BLaER1 treated with 17β-estradiol and CSF1 and Interleukin-3, amounts not matched to agents 10 nM and 100 nM (cell line): ENCODE measurements at regions not wholly inside any gene's neighbourhood (a gene's known extent, or its start where the extent isn't known, plus 50 kb on each side); places are given as distances from the start of the nearest gene placed in this dataset.
A peak's percentile ranks its signal among the peaks of the same experiment; 100 is the strongest.

ENCODE experiments used
- H3K27ac ChIP-seq, 11 experiments: shearing (Covaris generic); formaldehyde crosslinking; 2 replicates each; pipeline ENCODE4 v1.8.1; 2022
- H3K27me3 ChIP-seq, 11 experiments: shearing (Covaris generic); formaldehyde crosslinking; 2 replicates each; pipeline ENCODE4 v1.8.1; 2022
- H3K36me3 ChIP-seq, 11 experiments: shearing (Covaris generic); formaldehyde crosslinking; 2 replicates each; pipeline ENCODE4 v1.8.1; 2022
- H3K4me1 ChIP-seq, 10 experiments: shearing (Covaris generic); formaldehyde crosslinking; 2 replicates each; pipeline ENCODE4 v1.8.1; 2022
- H3K4me2 ChIP-seq, 11 experiments: shearing (Covaris generic); formaldehyde crosslinking; 2 replicates each; pipeline ENCODE4 v1.8.1; 2022
- H3K4me3 ChIP-seq, 10 experiments: shearing (Covaris generic); formaldehyde crosslinking; 2 replicates each; pipeline ENCODE4 v1.8.1; 2022
- H3K9ac ChIP-seq, 11 experiments: shearing (Covaris generic); formaldehyde crosslinking; 2 replicates each; pipeline ENCODE4 v1.8.1; 2022
- H3K9me3 ChIP-seq, 11 experiments: shearing (Covaris generic); formaldehyde crosslinking; replicated peaks in 1 of 11; 2 replicates each; pipeline ENCODE4 v1.8.1; 2022
- H4K20me1 ChIP-seq, 11 experiments: shearing (Covaris generic); formaldehyde crosslinking; 2 replicates each; pipeline ENCODE4 v1.8.1; 2022
- Cebpa-rat ChIP-seq, 11 experiments: shearing (Covaris generic); IDR thresholded peaks; 2 replicates each; pipeline ENCODE4 v1.8.1; 2022

GRCh38 chr2:224210286-224211180, 171.4 kb upstream of the SERPINE2 start:
- TF ChIP-seq Cebpa-rat (IDR thresholded peaks at IDR 0.05) = no peak
- peak overlapping the region in 8 of 11 experiments; percentile 41 to 65 (median 50); a peak in 13 of 22 replicates for H3K27ac ChIP-seq
- H3K4me3 ChIP-seq = no peak overlapping the region; a peak in 1 of 20 replicates
- no peaks in the 10 kb centered on the region for H3K27me3 ChIP-seq
- no peaks in the 10 kb centered on the region for H3K36me3 ChIP-seq
- no peaks in the 10 kb centered on the region for H4K20me1 ChIP-seq
- H3K4me2 ChIP-seq = peak overlapping the region; percentile 31 to 69 (median 57)
- H3K9me3 ChIP-seq = no peaks in the 10 kb centered on the region
- H3K4me1 ChIP-seq = peaks cover 22 to 37% (median 28%) of the 10 kb centered on the region in 10 experiments
- no peak overlapping the region for H3K9ac ChIP-seq

- TF ChIP-seq Cebpa-rat (IDR thresholded peaks at IDR 0.05) = no peak
- H3K9ac ChIP-seq = no peak overlapping the region
- H3K4me2 ChIP-seq = peak overlapping the region; percentile 31 to 69 (median 57); a peak in 21 of 22 replicates
- no peaks in the 10 kb centered on the region for H3K36me3 ChIP-seq
- H3K27ac ChIP-seq = peak overlapping the region in 3 of 11 experiments; percentile 12 to 38 (median 27); a peak in 2 of 22 replicates
- no peak overlapping the region for H3K4me3 ChIP-seq
- H3K27me3 ChIP-seq = no peaks in the 10 kb centered on the region
- no peaks in the 10 kb centered on the region for H3K9me3 ChIP-seq
- H4K20me1 ChIP-seq = no peaks in the 10 kb centered on the region
- peaks cover 22 to 37% (median 28%) of the 10 kb centered on the region in 10 experiments for H3K4me1 ChIP-seq
Observed at GRCh38 chr2:224209555-224210285, 170.6 kb upstream of the SERPINE2 start.

- Histone ChIP-seq H3K27me3 (no peaks in the 10 kb centered on the region), H3K4me3 (no peak overlapping the region), H3K9ac (no peak overlapping the region), H4K20me1 (no peaks in the 10 kb centered on the region), H3K4me2 (no peak overlapping the region), H3K9me3 (no peaks in the 10 kb centered on the region), H3K4me1 (peaks cover 22 to 37% (median 28%) of the 10 kb centered on the region in 10 experiments), H3K27ac (no peak overlapping the region), H3K36me3 (no peaks in the 10 kb centered on the region)
- peak in 3 of 11 experiments; percentile 54 to 82 (median 62); a peak in 4 of 22 replicates for TF ChIP-seq Cebpa-rat (IDR thresholded peaks at IDR 0.05)
Observed at GRCh38 chr2:224208443-224208842, 169.4 kb upstream of the SERPINE2 start.

- H3K4me3 ChIP-seq = no peak overlapping the region
- H3K9me3 ChIP-seq = no peaks in the 10 kb centered on the region
- no peaks in the 10 kb centered on the region for H3K27me3 ChIP-seq
- peaks cover 22 to 37% (median 28%) of the 10 kb centered on the region in 10 experiments for H3K4me1 ChIP-seq
- H3K4me2 ChIP-seq = no peak overlapping the region
- no peaks in the 10 kb centered on the region for H3K36me3 ChIP-seq
- no peak overlapping the region for H3K9ac ChIP-seq
- no peaks in the 10 kb centered on the region for H4K20me1 ChIP-seq
- no peak overlapping the region for H3K27ac ChIP-seq
- no peak for TF ChIP-seq Cebpa-rat (IDR thresholded peaks at IDR 0.05)
Observed at GRCh38 chr2:224208007-224208406, 168.9 kb upstream of the SERPINE2 start.

GRCh38 chr2:224206816-224207215, 167.7 kb upstream of the SERPINE2 start:
- Histone ChIP-seq H3K9ac (no peak overlapping the region), H3K4me2 (no peak overlapping the region), H3K27me3 (no peaks in the 10 kb centered on the region), H3K4me1 (peaks cover 22 to 29% (median 27%) of the 10 kb centered on the region in 10 experiments), H3K4me3 (no peak overlapping the region), H3K27ac (no peak overlapping the region), H3K36me3 (no peaks in the 10 kb centered on the region), H4K20me1 (no peaks in the 10 kb centered on the region), H3K9me3 (no peaks in the 10 kb centered on the region)
- TF ChIP-seq Cebpa-rat (IDR thresholded peaks at IDR 0.05) = no peak

GRCh38 chr2:224202281-224202865, 163.3 kb upstream of the SERPINE2 start:
- Histone ChIP-seq H3K4me2 (no peak overlapping the region), H3K27me3 (no peaks in the 10 kb centered on the region), H3K27ac (no peak overlapping the region), H3K9ac (no peak overlapping the region), H3K4me1 (no peaks in the 10 kb centered on the region), H3K4me3 (no peak overlapping the region), H4K20me1 (no peaks in the 10 kb centered on the region), H3K36me3 (no peaks in the 10 kb centered on the region), H3K9me3 (no peaks in the 10 kb centered on the region)
- no peak for TF ChIP-seq Cebpa-rat (IDR thresholded peaks at IDR 0.05)

GRCh38 chr2:224198436-224198835, 159.3 kb upstream of the SERPINE2 start:
- no peaks in the 10 kb centered on the region for H3K27me3 ChIP-seq
- H4K20me1 ChIP-seq = no peaks in the 10 kb centered on the region
- no peak overlapping the region for H3K4me3 ChIP-seq
- peaks cover 8 to 21% (median 15%) of the 10 kb centered on the region in 11 experiments; a peak in 21 of 22 replicates for H3K9me3 ChIP-seq
- H3K27ac ChIP-seq = no peak overlapping the region
- H3K4me1 ChIP-seq = peaks cover 0 to 6% (median 0%) of the 10 kb centered on the region in 10 experiments; a peak in 5 of 20 replicates
- no peaks in the 10 kb centered on the region for H3K36me3 ChIP-seq
- TF ChIP-seq Cebpa-rat (IDR thresholded peaks at IDR 0.05) = no peak
- no peak overlapping the region for H3K4me2 ChIP-seq
- H3K9ac ChIP-seq = no peak overlapping the region

GRCh38 chr2:224196810-224197209, 157.7 kb upstream of the SERPINE2 start:
- peaks cover 19 to 35% (median 29%) of the 10 kb centered on the region in 11 experiments for H3K9me3 ChIP-seq
- peaks cover 0 to 6% (median 0%) of the 10 kb centered on the region in 10 experiments; a peak in 5 of 20 replicates for H3K4me1 ChIP-seq
- H3K27ac ChIP-seq = no peak overlapping the region
- H4K20me1 ChIP-seq = no peaks in the 10 kb centered on the region
- no peaks in the 10 kb centered on the region for H3K27me3 ChIP-seq
- no peak overlapping the region for H3K4me3 ChIP-seq
- H3K4me2 ChIP-seq = no peak overlapping the region
- H3K36me3 ChIP-seq = no peaks in the 10 kb centered on the region
- TF ChIP-seq Cebpa-rat (IDR thresholded peaks at IDR 0.05) = no peak
- no peak overlapping the region for H3K9ac ChIP-seq
